ENCODE measurements at regions not wholly inside any gene's neighbourhood (a gene's known extent, or its start where the extent isn't known, plus 50 kb on each side); places are given as distances from the start of the nearest gene placed in this dataset.
"Not testable (repeated sequence)": the region's sequence is repeated elsewhere in the genome, so short reads cannot be mapped to it uniquely, and the experiment has no call there.

DNA sequence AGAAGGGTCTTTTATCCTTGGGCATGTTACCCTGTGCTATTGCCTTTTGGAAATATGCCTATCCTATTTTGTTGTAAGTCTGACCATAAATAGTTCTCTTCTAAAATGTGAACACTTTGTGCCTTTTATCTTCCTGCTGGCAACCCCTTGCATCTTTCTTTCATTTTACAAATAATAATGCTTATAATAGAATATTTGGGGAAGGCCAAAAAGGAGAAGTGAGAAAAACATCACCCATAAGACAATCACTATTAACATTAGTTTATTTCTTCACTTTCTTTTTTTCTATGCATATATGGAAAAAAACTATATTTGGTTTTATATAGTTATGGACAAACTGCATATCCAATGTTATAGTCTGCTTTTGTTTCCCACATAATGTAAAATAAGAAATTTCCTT is 64.9 kb upstream of the GBA3 start:
- H3K4me3 ChIP-seq (ENCODE audit: low read length); H3K36me3 ChIP-seq (ENCODE audit: control insufficient read depth, insufficient read depth, low read length); H3K4me1 ChIP-seq (ENCODE audit: control insufficient read depth, insufficient read depth, low read length); H3K9me3 ChIP-seq (ENCODE audit: control insufficient read depth, low read depth, low read length); DNase-seq; H3K27ac ChIP-seq (ENCODE audit: low read length); H3K27me3 ChIP-seq (ENCODE audit: control insufficient read depth, insufficient read depth, low read length): not testable (repeated sequence)

DNA sequence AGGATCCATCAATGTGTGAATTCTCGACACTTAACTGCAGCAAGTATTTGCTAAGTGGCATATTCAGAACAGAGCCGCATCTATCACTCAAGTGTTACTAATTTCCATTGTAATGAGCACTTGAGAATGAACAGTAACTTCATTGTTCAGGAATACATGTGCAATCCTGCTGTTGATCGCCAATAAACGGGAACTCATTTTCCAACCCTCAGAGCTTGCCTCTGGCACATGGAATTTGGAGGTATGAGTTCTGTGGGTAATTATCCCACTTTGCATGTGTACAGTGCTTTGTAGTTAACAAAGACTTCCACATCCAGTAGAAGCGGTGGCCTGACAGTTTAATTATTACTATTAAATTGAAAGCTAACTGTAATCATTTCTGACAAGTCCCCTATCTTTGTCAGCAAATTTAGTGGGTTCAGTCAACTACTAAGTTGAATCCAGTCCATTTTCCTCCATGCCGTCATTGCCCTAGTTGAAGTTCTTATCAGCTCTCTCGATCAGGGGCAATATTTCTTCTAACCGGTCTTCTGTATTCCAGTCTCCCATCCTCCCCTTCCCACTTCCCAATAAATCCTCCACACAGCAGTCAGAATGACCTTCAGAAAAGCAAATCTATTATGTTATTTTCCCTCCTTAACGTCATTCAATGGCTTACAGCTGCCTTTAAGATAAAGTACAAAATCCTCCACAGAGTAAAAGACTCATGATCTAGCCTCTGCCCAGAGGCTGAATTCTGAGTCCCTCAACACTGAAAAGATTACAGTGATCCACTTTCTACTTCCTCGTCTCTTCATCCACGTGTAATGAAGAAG is 62.4 kb upstream of the GBA3 start:
- WGBS (ENCODE audit: insufficient coverage, low lambda C conversion rate) = 73% methylated on average over 2 of the region's 11 CpGs
- not testable (repeated sequence) for DNase-seq

DNA sequence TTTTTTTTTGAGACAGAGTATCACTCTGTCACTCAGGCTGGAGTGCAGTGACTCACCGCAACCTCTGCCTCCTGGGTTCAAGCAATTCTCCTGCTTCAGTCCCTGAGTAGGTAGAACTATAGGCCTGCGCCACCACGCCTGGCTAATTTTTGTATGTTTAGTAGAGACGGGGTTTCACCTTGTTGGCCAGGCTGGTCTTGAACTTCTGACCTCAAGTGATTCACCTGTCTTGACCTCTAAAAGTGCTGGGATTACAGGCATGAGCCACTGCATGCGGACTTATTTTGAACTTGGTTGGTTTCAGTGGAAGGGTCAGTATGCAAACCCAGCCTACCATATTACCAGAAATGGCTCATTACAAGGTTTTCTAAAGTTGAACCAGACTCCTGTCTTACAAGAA is 61.6 kb upstream of the GBA3 start:
- DNase-seq; H3K4me3 ChIP-seq (ENCODE audit: low read length); H3K4me1 ChIP-seq (ENCODE audit: control insufficient read depth, insufficient read depth, low read length); H3K9me3 ChIP-seq (ENCODE audit: control insufficient read depth, low read depth, low read length); H3K27ac ChIP-seq (ENCODE audit: low read length); H3K36me3 ChIP-seq (ENCODE audit: control insufficient read depth, insufficient read depth, low read length); H3K27me3 ChIP-seq (ENCODE audit: control insufficient read depth, insufficient read depth, low read length): not testable (repeated sequence)
- WGBS (ENCODE audit: insufficient coverage, low lambda C conversion rate) = no CpG with 5 or more reads among the region's 5 CpGs

More for the DNA sequence above, 62.4 kb upstream of the GBA3 start:
- H3K27ac ChIP-seq (ENCODE audit: low read length); H3K27me3 ChIP-seq (ENCODE audit: control insufficient read depth, insufficient read depth, low read length); H3K9me3 ChIP-seq (ENCODE audit: control insufficient read depth, low read depth, low read length); H3K4me1 ChIP-seq (ENCODE audit: control insufficient read depth, insufficient read depth, low read length); H3K4me3 ChIP-seq (ENCODE audit: low read length); H3K36me3 ChIP-seq (ENCODE audit: control insufficient read depth, insufficient read depth, low read length): not testable (repeated sequence)

DNA sequence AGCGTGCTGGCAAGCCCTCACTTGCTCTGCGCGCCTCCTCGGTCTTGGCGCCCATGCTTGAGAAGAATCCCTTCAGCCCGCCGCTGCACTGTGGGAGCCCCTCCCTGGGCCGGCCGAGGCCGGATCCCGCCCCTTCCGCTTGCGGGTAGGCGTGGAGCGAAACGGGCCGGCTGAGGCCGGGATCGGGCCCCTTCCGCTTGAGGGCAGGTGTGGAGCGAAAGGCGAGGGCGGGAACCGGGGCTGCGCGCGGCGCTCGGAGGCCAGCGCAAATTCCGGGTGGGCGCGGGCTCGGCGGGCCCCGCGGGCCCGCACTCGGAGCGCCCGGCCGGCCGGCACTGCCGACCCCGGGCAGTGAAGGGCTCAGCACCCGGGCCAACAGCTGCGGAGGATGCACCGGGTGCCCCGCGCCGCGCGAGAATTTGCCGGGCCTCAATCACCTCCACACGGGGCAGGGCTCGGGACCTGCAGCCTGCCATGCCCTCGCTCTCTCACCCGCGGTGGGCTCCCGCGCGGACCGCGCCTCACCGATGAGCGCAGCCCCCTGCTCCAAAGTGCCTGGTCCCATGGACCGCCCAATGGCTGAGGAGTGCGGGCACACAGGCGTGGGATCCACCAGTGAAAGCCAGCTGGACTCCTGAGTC is 58.1 kb upstream of the GBA3 start:
- H3K36me3 ChIP-seq (ENCODE audit: control insufficient read depth, insufficient read depth, low read length) = no peaks in the 10 kb centered on the region
- no CpG with 5 or more reads among the region's 69 CpGs for WGBS (ENCODE audit: insufficient coverage, low lambda C conversion rate)
- no peak overlapping the region for H3K27ac ChIP-seq (ENCODE audit: low read length)
- H3K27me3 ChIP-seq (ENCODE audit: control insufficient read depth, insufficient read depth, low read length) = no peaks in the 10 kb centered on the region
- peaks cover 8% of the 10 kb centered on the region for H3K9me3 ChIP-seq (ENCODE audit: control insufficient read depth, low read depth, low read length)
- H3K4me1 ChIP-seq (ENCODE audit: control insufficient read depth, insufficient read depth, low read length) = no peaks in the 10 kb centered on the region
- DNase-seq = no peak
- H3K4me3 ChIP-seq (ENCODE audit: low read length) = no peak overlapping the region

DNA sequence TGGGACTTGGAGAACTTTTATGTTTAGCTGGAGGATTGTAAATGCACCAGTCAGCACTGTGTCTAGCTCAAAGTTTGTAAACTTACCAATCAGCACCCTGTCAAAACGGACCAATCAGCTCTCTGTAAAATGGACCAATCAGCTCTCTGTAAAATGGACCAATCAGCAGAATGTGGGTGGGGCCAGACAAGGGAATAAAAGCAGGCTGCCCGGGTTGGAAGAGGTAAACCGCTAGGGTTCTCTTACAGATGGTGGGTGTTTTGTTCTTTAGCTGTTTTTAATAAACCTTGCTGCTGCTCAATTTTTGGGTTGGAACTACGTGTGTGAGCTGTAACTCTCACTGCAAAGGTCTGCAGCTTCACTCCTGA is 57.6 kb upstream of the GBA3 start:
- H3K36me3 ChIP-seq (ENCODE audit: control insufficient read depth, insufficient read depth, low read length); DNase-seq; H3K27me3 ChIP-seq (ENCODE audit: control insufficient read depth, insufficient read depth, low read length); H3K27ac ChIP-seq (ENCODE audit: low read length); H3K4me1 ChIP-seq (ENCODE audit: control insufficient read depth, insufficient read depth, low read length); H3K4me3 ChIP-seq (ENCODE audit: low read length): not testable (repeated sequence)
- H3K9me3 ChIP-seq (ENCODE audit: control insufficient read depth, low read depth, low read length) = peaks cover 13% of the 10 kb centered on the region
- no CpG with 5 or more reads among the region's 4 CpGs for WGBS (ENCODE audit: insufficient coverage, low lambda C conversion rate)

DNA sequence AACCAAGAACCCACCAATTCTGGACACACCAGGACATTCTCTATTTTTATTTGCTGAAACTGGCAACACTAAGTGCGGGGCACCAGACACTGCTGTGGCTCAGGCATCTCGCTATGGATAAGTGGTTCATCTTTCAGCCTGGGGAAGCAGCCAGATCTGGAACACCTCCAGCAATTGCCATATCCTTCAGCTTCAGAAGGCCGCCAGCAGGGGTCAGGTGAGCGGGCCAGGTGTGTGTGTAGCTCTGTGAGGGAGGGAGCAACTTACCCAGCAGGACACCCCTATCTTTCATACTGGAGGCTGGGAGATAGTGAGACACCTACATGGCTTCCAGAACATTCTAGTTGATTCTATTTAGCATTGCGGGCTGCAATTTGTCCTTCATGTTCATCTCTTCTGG is 57.0 kb upstream of the GBA3 start:
- WGBS (ENCODE audit: insufficient coverage, low lambda C conversion rate) = no CpG with 5 or more reads among the region's 5 CpGs
- Histone ChIP-seq H3K4me3 (ENCODE audit: low read length) (no peak overlapping the region), H3K36me3 (ENCODE audit: control insufficient read depth, insufficient read depth, low read length) (no peaks in the 10 kb centered on the region), H3K27me3 (ENCODE audit: control insufficient read depth, insufficient read depth, low read length) (no peaks in the 10 kb centered on the region), H3K27ac (ENCODE audit: low read length) (no peak overlapping the region), H3K4me1 (ENCODE audit: control insufficient read depth, insufficient read depth, low read length) (no peaks in the 10 kb centered on the region), H3K9me3 (ENCODE audit: control insufficient read depth, low read depth, low read length) (peaks cover 13% of the 10 kb centered on the region)
- DNase-seq = peak in 1 of 2 donors; percentile 2

DNA sequence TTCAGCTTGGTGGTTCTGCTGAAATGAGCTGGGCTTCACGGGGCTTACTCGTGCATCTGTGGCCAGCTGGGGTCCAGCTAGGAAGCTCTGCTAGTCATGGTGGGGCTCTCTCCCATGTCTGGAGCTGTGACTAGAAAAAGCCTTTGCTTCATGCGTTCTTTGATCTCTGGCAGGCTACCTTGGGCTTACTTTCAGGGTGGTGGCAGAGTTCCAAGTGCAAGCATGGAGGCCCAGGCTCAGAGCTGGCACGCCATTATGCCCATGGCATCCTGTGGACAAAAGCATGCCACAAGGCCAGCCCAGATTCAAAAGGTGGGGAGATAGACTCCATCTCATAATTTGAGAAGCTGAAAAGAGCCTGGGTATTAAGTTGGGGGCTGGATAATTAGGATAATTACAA is 55.4 kb upstream of the GBA3 start:
- WGBS (ENCODE audit: insufficient coverage, low lambda C conversion rate) = no CpG with 5 or more reads among the region's 4 CpGs
- no peak for DNase-seq
- Histone ChIP-seq H3K9me3 (ENCODE audit: control insufficient read depth, low read depth, low read length) (peaks cover 13% of the 10 kb centered on the region), H3K4me3 (ENCODE audit: low read length) (no peak overlapping the region), H3K36me3 (ENCODE audit: control insufficient read depth, insufficient read depth, low read length) (no peaks in the 10 kb centered on the region), H3K27ac (ENCODE audit: low read length) (no peak overlapping the region), H3K27me3 (ENCODE audit: control insufficient read depth, insufficient read depth, low read length) (no peaks in the 10 kb centered on the region), H3K4me1 (ENCODE audit: control insufficient read depth, insufficient read depth, low read length) (no peaks in the 10 kb centered on the region)

All from large intestine (tissue), 3 donors.